PC-3 (cell line): ENCODE measurements at regions not wholly inside any gene's neighbourhood (a gene's known extent, or its start where the extent isn't known, plus 50 kb on each side); places are given as distances from the start of the nearest gene placed in this dataset.

Experiments used
- ATAC-seq: fragments of 200-7000 bp; cut with Tn5 transposase; 2 replicates; pipeline ENCODE4 v1.9.1; 2020; ENCODE audit warnings: mild to moderate bottlenecking, moderate library complexity
- BruUV-seq: library from RNA; stranded (reverse); fragments of 400-500 nt; replicated peaks from 2 replicates; lab custom pipeline; 2021; lab: Mats Ljungman, UMichigan
- CTCF ChIA-PET: fragments of 300-600 bp; sonication (Branson Sonifier 250); formaldehyde crosslinking; loops from one replicate; lab custom pipeline; 2022; ENCODE audit warnings: antibody characterized with exemption; lab: Charles Lee
- POLR2A ChIA-PET: fragments of 300-600 bp; sonication (Branson Sonifier 250); formaldehyde crosslinking; loops from one replicate; lab custom pipeline; 2022; ENCODE audit warnings: antibody characterized with exemption; ENCODE audit not compliant: unreplicated experiment; lab: Charles Lee
- DNase-seq: peaks from one replicate; pipeline ENCODE4 v3.0.0-alpha.2; 2015
- H2AFZ ChIP-seq: fragments of 300-600 bp; sonication (generic); 2 replicates; pipeline ENCODE4 v1.6.0; 2016; ENCODE audit warnings: antibody characterized with exemption, low read length
- H3F3A ChIP-seq: fragments of 300-600 bp; sonication (generic); one replicate; pipeline ENCODE4 v1.6.0; 2017; ENCODE audit warnings: antibody characterized with exemption, low read length, control low read depth, mild to moderate bottlenecking; ENCODE audit not compliant: unreplicated experiment
- H3K27ac ChIP-seq: fragments of 300-600 bp; sonication (generic); 2 replicates; pipeline ENCODE4 v1.5.1; 2016; ENCODE audit warnings: mild to moderate bottlenecking, low read length
- H3K27me3 ChIP-seq: fragments of 300-600 bp; sonication (generic); 2 replicates; pipeline ENCODE4 v1.6.1; 2016; ENCODE audit warnings: low read length, mixed read lengths
- H3K36me3 ChIP-seq: fragments of 300-600 bp; sonication (generic); 2 replicates; pipeline ENCODE4 v1.6.1; 2016; ENCODE audit warnings: low read depth, mixed run types, low read length, mixed read lengths
- H3K4me1 ChIP-seq: fragments of 300-600 bp; sonication (generic); 2 replicates; pipeline ENCODE4 v1.5.1; 2016; ENCODE audit warnings: low read length; ENCODE audit not compliant: insufficient read depth
- H3K4me2 ChIP-seq: fragments of 300-600 bp; sonication (generic); 2 replicates; pipeline ENCODE4 v1.6.0; 2016; ENCODE audit warnings: low read length
- H3K4me3 ChIP-seq: fragments of 300-600 bp; sonication (generic); 2 replicates; pipeline ENCODE4 v1.5.1; 2016; ENCODE audit warnings: mild to moderate bottlenecking, low read length, mixed read lengths
- H3K79me2 ChIP-seq: fragments of 300-600 bp; sonication (generic); 2 replicates; pipeline ENCODE4 v1.6.1; 2017; ENCODE audit warnings: low read length, mixed read lengths
- H3K9ac ChIP-seq: fragments of 300-600 bp; sonication (generic); 2 replicates; pipeline ENCODE4 v1.6.0; 2016; ENCODE audit warnings: mild to moderate bottlenecking, low read length
- H3K9me2 ChIP-seq: fragments of 300-600 bp; sonication (generic); replicated peaks from 2 replicates; pipeline ENCODE4 v1.6.1; 2016; ENCODE audit warnings: mixed run types, low read length, mixed read lengths
- H3K9me3 ChIP-seq: fragments of 300-600 bp; sonication (generic); 2 replicates; pipeline ENCODE4 v1.6.1; 2016; ENCODE audit warnings: low read length, mixed read lengths
- H4K20me1 ChIP-seq: fragments of 300-600 bp; sonication (generic); 2 replicates; pipeline ENCODE4 v1.6.1; 2016; ENCODE audit warnings: low read length, mixed read lengths
- EZH2 ChIP-seq: fragments of 300-600 bp; sonication (generic); IDR thresholded peaks from one replicate; pipeline ENCODE4 v1.6.1; 2017; ENCODE audit warnings: antibody characterized with exemption, mild to moderate bottlenecking, low read length; ENCODE audit not compliant: unreplicated experiment
- EZH2phosphoT487 ChIP-seq: fragments of 300-600 bp; sonication (generic); IDR thresholded peaks from 2 replicates; pipeline ENCODE4 v1.6.1; 2018; ENCODE audit warnings: mild to moderate bottlenecking, antibody characterized with exemption, low read length, borderline replicate concordance
- intact Hi-C: fragments of 100-400 bp; cut with micrococcal nuclease; formaldehyde crosslinking; loops from 2 replicates; pipeline ENCODE4 v1.9.0; 2023
- TF ChIP-seq, protein P1 (sequence below): fragments of 300-600 bp; sonication (generic); conservative IDR thresholded peaks from 2 replicates; pipeline ENCODE4 v1.5.1; 2017; ENCODE audit warnings: antibody characterized with exemption, low read depth, mild to moderate bottlenecking, low read length

DNA sequence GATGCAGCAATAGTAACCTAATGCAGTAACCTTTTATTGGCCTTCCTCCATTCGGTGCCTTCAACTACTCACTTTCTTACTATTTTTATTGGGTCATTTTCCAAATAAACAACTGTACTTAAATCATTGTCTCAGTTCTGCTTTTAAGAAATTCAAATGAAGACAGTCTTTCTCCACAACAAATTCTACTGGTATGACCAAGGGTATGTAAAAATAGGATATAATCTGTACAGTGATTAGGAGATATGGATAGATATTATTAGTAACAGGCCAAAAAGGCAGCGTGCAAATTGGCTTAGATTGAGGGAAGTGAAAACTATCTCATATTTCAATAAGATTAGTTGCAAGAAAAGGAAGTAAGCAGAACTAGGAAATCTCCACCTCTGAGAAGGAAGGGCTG, 177.4 kb upstream of the PPP1R2C start:
- Histone ChIP-seq H3K9me3 (no peaks in the 10 kb centered on the region), H3K27ac (no peak overlapping the region), H3K79me2 (no peaks in the 10 kb centered on the region), H3K4me1 (no peaks in the 10 kb centered on the region), H3K4me3 (no peak overlapping the region), H2AFZ (no peak overlapping the region), H3F3A (no peaks in the 10 kb centered on the region), H3K27me3 (no peaks in the 10 kb centered on the region), H3K9me2 (no peaks in the 10 kb centered on the region), H3K4me2 (no peak overlapping the region), H4K20me1 (no peaks in the 10 kb centered on the region), H3K9ac (no peak overlapping the region), H3K36me3 (no peaks in the 10 kb centered on the region)
- CTCF ChIA-PET = no interaction called here
- ATAC-seq (no peak), DNase-seq (no peak)
- POLR2A ChIA-PET = no interaction called here
- intact Hi-C loops = no loop called here
- no TSS peak for BruUV-seq
- TF ChIP-seq, protein P1, sequence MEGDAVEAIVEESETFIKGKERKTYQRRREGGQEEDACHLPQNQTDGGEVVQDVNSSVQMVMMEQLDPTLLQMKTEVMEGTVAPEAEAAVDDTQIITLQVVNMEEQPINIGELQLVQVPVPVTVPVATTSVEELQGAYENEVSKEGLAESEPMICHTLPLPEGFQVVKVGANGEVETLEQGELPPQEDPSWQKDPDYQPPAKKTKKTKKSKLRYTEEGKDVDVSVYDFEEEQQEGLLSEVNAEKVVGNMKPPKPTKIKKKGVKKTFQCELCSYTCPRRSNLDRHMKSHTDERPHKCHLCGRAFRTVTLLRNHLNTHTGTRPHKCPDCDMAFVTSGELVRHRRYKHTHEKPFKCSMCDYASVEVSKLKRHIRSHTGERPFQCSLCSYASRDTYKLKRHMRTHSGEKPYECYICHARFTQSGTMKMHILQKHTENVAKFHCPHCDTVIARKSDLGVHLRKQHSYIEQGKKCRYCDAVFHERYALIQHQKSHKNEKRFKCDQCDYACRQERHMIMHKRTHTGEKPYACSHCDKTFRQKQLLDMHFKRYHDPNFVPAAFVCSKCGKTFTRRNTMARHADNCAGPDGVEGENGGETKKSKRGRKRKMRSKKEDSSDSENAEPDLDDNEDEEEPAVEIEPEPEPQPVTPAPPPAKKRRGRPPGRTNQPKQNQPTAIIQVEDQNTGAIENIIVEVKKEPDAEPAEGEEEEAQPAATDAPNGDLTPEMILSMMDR = no peak
- TF ChIP-seq EZH2 = no peak
- TF ChIP-seq EZH2phosphoT487 = no peak

DNA sequence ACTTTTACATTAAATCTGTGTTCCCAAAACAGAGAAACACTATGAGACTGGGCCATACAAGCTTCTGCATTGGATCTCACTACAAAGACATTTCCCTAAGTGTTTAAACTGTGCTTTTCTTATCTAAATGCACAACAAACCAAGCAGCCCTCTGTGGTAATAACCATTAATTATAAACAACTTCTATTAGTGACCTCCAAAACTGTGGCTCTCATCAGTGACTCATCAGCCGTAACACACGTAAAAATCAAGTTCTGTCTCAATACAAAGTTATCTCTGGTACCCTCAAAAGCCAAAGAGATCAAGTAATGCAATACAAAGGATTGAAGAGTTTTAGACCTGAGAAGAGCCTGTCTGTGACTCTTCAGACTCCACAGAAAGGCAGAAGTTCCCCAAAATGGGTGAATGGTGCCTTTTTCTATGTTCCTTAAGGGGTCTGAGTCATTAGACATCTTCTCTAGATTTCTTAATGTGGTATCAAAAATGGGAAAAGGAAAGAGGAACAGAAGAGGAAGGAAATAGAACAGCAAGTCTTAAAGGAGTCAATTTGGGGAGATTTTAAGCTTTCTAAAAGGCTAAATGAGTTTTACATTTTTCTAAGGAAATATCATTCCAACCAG, 189.8 kb upstream of the PPP1R2C start:
- POLR2A ChIA-PET = no interaction called here
- no peaks in the 10 kb centered on the region for H3K9me2 ChIP-seq
- CTCF ChIA-PET = no interaction called here
- no peak overlapping the region for H3K4me3 ChIP-seq
- H2AFZ ChIP-seq = no peak overlapping the region
- H3K9ac ChIP-seq = no peak overlapping the region
- no peaks in the 10 kb centered on the region; the same call in 1 of the 2 replicates for H3K9me3 ChIP-seq
- no peak for DNase-seq
- H3K4me2 ChIP-seq = no peak overlapping the region
- TF ChIP-seq, protein P1 = no peak
- TF ChIP-seq EZH2phosphoT487 = no peak
- TF ChIP-seq EZH2 = no peak
- no peaks in the 10 kb centered on the region for H4K20me1 ChIP-seq
- no peak for ATAC-seq
- no peaks in the 10 kb centered on the region for H3K27me3 ChIP-seq
- no peak overlapping the region for H3K27ac ChIP-seq
- H3K79me2 ChIP-seq = no peaks in the 10 kb centered on the region
- no peaks in the 10 kb centered on the region for H3F3A ChIP-seq
- intact Hi-C loops = no loop called here
- H3K36me3 ChIP-seq = no peaks in the 10 kb centered on the region
- no TSS peak for BruUV-seq
- no peaks in the 10 kb centered on the region for H3K4me1 ChIP-seq

GRCh38 chrX:42973321-42973720, 195.4 kb upstream of the PPP1R2C start:
- BruUV-seq = no TSS peak
- ATAC-seq (no peak), DNase-seq (no peak)
- TF ChIP-seq EZH2phosphoT487 (no peak), EZH2 (no peak)
- TF ChIP-seq, protein P1 = no peak
- Histone ChIP-seq H4K20me1 (no peaks in the 10 kb centered on the region), H2AFZ (no peak overlapping the region), H3K4me3 (no peak overlapping the region), H3K9me3 (no peaks in the 10 kb centered on the region), H3K79me2 (no peaks in the 10 kb centered on the region), H3K9me2 (no peaks in the 10 kb centered on the region), H3K4me2 (no peak overlapping the region), H3K27ac (no peak overlapping the region), H3K4me1 (no peaks in the 10 kb centered on the region), H3K9ac (no peak overlapping the region), H3K27me3 (no peaks in the 10 kb centered on the region), H3K36me3 (no peaks in the 10 kb centered on the region), H3F3A (no peaks in the 10 kb centered on the region)
- CTCF ChIA-PET = no interaction called here
- POLR2A ChIA-PET = no interaction called here
- intact Hi-C loops = no loop called here
